ENCODE measurements at regions not wholly inside any gene's neighbourhood (a gene's known extent, or its start where the extent isn't known, plus 50 kb on each side); places are given as distances from the start of the nearest gene placed in this dataset.

DNA sequence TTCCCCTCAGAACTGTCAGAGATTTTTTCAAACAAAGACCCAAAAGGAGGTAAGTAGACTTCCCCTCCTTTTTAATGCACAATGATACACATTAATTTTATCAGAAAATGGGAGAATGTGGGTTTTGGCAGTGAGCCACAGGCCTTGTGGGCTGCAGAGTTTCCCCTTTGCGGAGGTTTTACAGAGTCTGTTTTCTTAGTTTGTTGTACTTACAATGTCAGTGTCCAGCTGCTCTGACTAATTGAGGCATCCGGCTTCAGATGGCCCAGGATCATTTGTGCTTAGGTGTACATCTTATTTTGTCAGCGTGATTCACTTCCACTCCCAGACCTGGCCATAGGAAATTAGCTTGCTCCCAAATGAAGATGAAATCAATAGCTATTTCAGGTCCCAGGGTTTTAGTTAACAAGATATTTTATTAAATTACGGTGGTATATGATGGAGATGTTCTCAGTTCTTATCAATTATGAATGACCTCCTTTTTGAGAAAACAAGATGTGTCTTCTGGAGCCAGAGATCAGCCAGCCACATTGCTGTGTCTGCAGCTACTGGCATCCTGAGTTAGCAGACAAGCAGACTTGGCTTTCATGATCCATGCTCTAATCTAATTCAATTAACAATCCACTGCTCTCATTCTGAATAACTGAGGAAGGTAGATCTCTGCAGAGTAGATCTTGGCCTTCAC, 1086.6 kb upstream of the SORCS1 start:
- no peak for ATAC-seq
- Histone ChIP-seq H3K27ac (no peak overlapping the region), H3K4me3 (no peak overlapping the region), H3K9me3 (peaks cover 0 to 23% (median 9%) of the 10 kb centered on the region in 12 donors), H3K27me3 (no peaks in the 10 kb centered on the region), H3K4me1 (no peaks in the 10 kb centered on the region), H3K36me3 (no peaks in the 10 kb centered on the region)
- 42 to 56% (median 52%) methylated on average over 4 of the region's 4 CpGs for WGBS, 4 donors
- no peak for DNase-seq
- intact Hi-C loops (cut with DNase I): no loop called here
- TF ChIP-seq, protein P1, sequence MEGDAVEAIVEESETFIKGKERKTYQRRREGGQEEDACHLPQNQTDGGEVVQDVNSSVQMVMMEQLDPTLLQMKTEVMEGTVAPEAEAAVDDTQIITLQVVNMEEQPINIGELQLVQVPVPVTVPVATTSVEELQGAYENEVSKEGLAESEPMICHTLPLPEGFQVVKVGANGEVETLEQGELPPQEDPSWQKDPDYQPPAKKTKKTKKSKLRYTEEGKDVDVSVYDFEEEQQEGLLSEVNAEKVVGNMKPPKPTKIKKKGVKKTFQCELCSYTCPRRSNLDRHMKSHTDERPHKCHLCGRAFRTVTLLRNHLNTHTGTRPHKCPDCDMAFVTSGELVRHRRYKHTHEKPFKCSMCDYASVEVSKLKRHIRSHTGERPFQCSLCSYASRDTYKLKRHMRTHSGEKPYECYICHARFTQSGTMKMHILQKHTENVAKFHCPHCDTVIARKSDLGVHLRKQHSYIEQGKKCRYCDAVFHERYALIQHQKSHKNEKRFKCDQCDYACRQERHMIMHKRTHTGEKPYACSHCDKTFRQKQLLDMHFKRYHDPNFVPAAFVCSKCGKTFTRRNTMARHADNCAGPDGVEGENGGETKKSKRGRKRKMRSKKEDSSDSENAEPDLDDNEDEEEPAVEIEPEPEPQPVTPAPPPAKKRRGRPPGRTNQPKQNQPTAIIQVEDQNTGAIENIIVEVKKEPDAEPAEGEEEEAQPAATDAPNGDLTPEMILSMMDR (IDR thresholded peaks at IDR 0.05): no peak
- TF ChIP-seq POLR2A (IDR thresholded peaks at IDR 0.05): no peak

DNA sequence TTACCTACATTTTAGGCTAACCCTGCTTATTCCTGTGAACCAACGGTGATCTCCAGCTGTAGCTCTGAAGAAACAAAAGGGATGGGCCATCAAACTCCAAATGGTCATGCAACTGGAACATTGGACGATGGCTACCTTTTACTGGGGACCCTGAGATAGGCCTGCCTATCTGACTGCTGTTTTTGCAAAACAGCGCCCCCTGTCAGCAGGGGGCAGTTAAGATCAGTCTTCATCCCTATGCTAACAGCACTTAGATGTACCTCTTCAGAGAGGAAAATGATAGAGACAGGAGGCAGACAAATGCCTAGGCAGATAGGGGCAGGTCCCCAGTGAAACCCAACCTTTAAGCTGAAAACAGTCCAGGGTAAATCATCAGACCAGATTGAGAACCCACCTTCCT, 1085.4 kb upstream of the SORCS1 start:
- Histone ChIP-seq H3K27me3 (no peaks in the 10 kb centered on the region), H3K4me3 (no peak overlapping the region), H3K4me1 (no peaks in the 10 kb centered on the region), H3K36me3 (no peaks in the 10 kb centered on the region), H3K27ac (no peak overlapping the region), H3K9me3 (peaks cover 0 to 31% (median 9%) of the 10 kb centered on the region in 12 donors)
- intact Hi-C loops (cut with DNase I): no loop called here
- no peak for DNase-seq
- no peak for ATAC-seq
- WGBS, 4 donors: 66 to 76% (median 70%) methylated on average over 3 of the region's 3 CpGs
- no peak for TF ChIP-seq POLR2A (IDR thresholded peaks at IDR 0.05)
- TF ChIP-seq, protein P1 (IDR thresholded peaks at IDR 0.05): no peak

DNA sequence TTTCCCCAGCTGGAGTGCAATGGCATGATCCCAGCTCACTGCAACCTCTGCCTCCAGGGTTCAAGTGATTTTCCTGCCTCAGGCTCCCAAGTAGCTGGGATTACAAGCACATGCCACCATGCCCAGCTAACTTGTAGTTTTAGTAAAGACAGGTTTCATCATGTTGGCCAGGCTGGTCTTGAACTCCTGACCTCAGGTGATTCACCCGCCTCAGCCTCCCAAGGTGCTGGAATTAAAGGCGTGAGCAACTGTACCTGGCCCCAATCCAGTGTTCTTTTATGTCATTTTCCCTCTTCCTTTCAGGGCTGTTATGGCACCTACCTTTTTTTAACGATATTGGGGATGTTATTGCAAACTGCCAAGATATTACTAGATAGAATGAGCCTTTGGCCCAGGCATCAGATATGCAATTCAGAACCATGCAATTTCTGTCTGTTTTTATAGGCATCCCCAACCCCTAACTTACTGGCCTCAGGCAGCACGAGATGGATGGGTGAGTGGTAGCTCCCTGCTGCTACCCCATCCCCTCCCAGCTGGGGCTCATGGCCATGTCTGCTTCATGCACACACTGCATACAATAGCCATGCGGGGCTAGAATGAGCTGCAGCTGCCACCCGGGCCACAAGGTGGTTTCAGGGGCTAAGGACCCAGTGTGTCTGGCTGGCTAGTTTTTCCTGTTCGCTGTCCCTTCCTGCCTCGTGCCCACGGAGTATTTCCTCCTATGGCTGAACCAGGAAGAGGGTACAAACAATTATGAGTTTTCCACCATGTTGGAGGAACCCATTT, 1080.1 kb upstream of the SORCS1 start:
- 74 to 82% (median 80%) methylated on average over 9 of the region's 9 CpGs for WGBS, 4 donors
- H3K4me1 ChIP-seq: no peaks in the 10 kb centered on the region
- H3K36me3 ChIP-seq: no peaks in the 10 kb centered on the region
- no peak overlapping the region for H3K27ac ChIP-seq
- ATAC-seq: no peak
- TF ChIP-seq POLR2A (IDR thresholded peaks at IDR 0.05): no peak
- TF ChIP-seq, protein P1 (IDR thresholded peaks at IDR 0.05): no peak
- intact Hi-C loops (cut with DNase I): no loop called here
- DNase-seq: no peak
- peaks cover 0 to 51% (median 18%) of the 10 kb centered on the region in 12 donors for H3K9me3 ChIP-seq
- H3K27me3 ChIP-seq: no peaks in the 10 kb centered on the region
- H3K4me3 ChIP-seq: no peak overlapping the region

DNA sequence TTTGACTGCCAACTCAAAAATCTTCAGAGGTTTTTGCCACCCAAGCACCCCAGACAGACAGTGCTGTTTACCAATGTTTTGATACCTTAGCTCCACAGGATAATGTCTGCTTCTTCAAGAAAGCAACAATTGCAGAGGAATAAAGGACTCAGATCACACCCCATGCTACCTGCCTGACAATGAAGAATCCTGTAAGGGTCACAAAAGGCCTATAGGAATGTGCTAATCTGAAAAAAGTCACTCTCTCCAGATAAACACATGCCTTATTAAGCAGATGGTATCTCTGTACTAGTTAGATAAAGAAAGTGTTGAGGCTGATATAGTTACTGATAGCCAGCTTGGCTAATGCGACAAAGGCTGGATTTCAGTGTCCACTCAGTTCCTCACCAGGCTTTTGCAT, 1076.7 kb upstream of the SORCS1 start:
- WGBS, 4 donors: 28 to 41% (median 33%) methylated on average over 1 of the region's 1 CpG
- TF ChIP-seq, protein P1 (IDR thresholded peaks at IDR 0.05): no peak
- no peak for TF ChIP-seq POLR2A (IDR thresholded peaks at IDR 0.05)
- Histone ChIP-seq H3K4me1 (no peaks in the 10 kb centered on the region), H3K27me3 (no peaks in the 10 kb centered on the region), H3K36me3 (no peaks in the 10 kb centered on the region), H3K27ac (no peak overlapping the region), H3K4me3 (no peak overlapping the region), H3K9me3 (peaks cover 0 to 28% (median 9%) of the 10 kb centered on the region in 12 donors)
- no peak for DNase-seq
- intact Hi-C loops (cut with DNase I): no loop called here
- ATAC-seq: no peak

Data from heart left ventricle (tissue), 16 donors.